ENCODE measurements at regions not wholly inside any gene's neighbourhood (a gene's known extent, or its start where the extent isn't known, plus 50 kb on each side); places are given as distances from the start of the nearest gene placed in this dataset.

GRCh38 chr2:16170675-16171424 is 230.5 kb downstream of the MYCN start:
- DNase-seq: no peak
- peaks cover 0 to 3% (median 0%) of the 10 kb centered on the region in 8 donors for H3K9me3 ChIP-seq
- no peaks in the 10 kb centered on the region for H3K36me3 ChIP-seq
- no peak overlapping the region for H3K4me3 ChIP-seq
- intact Hi-C loops (cut with DNase I; ENCODE audit: low total_unique reads): no loop called here
- no peaks in the 10 kb centered on the region for H3K27me3 ChIP-seq (replicated peaks in 1 of 7)
- H3K4me1 ChIP-seq: no peaks in the 10 kb centered on the region
- no peak overlapping the region for H3K27ac ChIP-seq
- WGBS, 5 donors: 81 to 93% (median 89%) methylated on average over 9 of the region's 9 CpGs
- TF ChIP-seq POLR2A (IDR thresholded peaks at IDR 0.05) (no peak), CTCF (IDR thresholded peaks at IDR 0.05 in 8 of 11, conservative IDR thresholded peaks at IDR 0.05 in 3 of 11) (no peak), POLR2AphosphoS5 (IDR thresholded peaks at IDR 0.05) (no peak)

GRCh38 chr2:16169381-16169960 is 229.1 kb downstream of the MYCN start:
- H3K4me1 ChIP-seq: no peaks in the 10 kb centered on the region
- 68 to 85% (median 80%) methylated on average over 8 of the region's 8 CpGs for WGBS, 5 donors
- no peak overlapping the region for H3K27ac ChIP-seq
- peaks cover 0 to 3% (median 0%) of the 10 kb centered on the region in 8 donors for H3K9me3 ChIP-seq
- no peaks in the 10 kb centered on the region for H3K27me3 ChIP-seq (replicated peaks in 1 of 7)
- no peak overlapping the region for H3K4me3 ChIP-seq
- intact Hi-C loops (cut with DNase I; ENCODE audit: low total_unique reads): no loop called here
- no peaks in the 10 kb centered on the region for H3K36me3 ChIP-seq
- no peak for TF ChIP-seq POLR2A (IDR thresholded peaks at IDR 0.05)
- no peak for TF ChIP-seq CTCF (IDR thresholded peaks at IDR 0.05 in 8 of 11, conservative IDR thresholded peaks at IDR 0.05 in 3 of 11)
- no peak for DNase-seq

- Histone ChIP-seq H3K27me3 (replicated peaks in 1 of 7) (no peaks in the 10 kb centered on the region), H3K4me1 (no peaks in the 10 kb centered on the region), H3K4me3 (no peak overlapping the region), H3K9me3 (peaks cover 0 to 3% (median 0%) of the 10 kb centered on the region in 8 donors), H3K36me3 (no peaks in the 10 kb centered on the region), H3K27ac (no peak overlapping the region)
- 89 to 96% (median 92%) methylated on average over 24 of the region's 24 CpGs for WGBS, 5 donors
- DNase-seq: no peak
- TF ChIP-seq POLR2A (IDR thresholded peaks at IDR 0.05) (no peak), POLR2AphosphoS5 (IDR thresholded peaks at IDR 0.05) (no peak), CTCF (IDR thresholded peaks at IDR 0.05 in 8 of 11, conservative IDR thresholded peaks at IDR 0.05 in 3 of 11) (no peak)
- intact Hi-C loops (cut with DNase I; ENCODE audit: low total_unique reads): no loop called here
Observed at GRCh38 chr2:16168506-16169264, 228.3 kb downstream of the MYCN start.
